ENCODE measurements at regions not wholly inside any gene's neighbourhood (a gene's known extent, or its start where the extent isn't known, plus 50 kb on each side); places are given as distances from the start of the nearest gene placed in this dataset.

DNA sequence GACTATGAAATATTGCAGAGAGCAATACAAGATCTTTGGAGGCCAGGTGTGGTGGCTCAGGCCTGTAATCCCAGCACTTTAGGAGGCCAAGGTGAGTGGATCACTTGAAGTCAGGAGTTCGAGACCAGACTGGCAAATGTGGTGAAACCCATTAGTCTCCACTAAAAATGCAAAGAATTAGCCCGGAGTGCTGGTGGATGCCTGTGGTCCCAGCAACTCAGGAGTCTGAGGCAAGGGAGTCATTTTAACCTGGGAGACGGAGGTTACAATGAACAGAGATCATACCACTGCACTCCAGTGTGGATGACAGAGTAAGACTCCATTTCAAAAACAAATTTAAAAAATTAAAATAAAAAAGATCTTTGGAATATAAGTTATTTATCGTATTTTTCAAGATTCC lies 76.6 kb downstream of the PRKAB2 start:
- in situ Hi-C loops (cut with HindIII; ENCODE audit: low pct_unique_long_range_greater_than_20kb, low sequenced_read_pairs): no loop called here
- H3K9me3 ChIP-seq (ENCODE audit: control insufficient read depth, insufficient read depth, low read depth, low read length): no peaks in the 10 kb centered on the region
- H3K27me3 ChIP-seq (ENCODE audit: control insufficient read depth, insufficient read depth, low read length): peaks cover 6% of the 10 kb centered on the region
- H3K36me3 ChIP-seq (ENCODE audit: control insufficient read depth, insufficient read depth, low read length): no peaks in the 10 kb centered on the region
- no peak overlapping the region for H3K4me3 ChIP-seq (ENCODE audit: low read depth in 2 of 2, low read length in 2 of 2)
- H3K27ac ChIP-seq (ENCODE audit: low read length): no peak overlapping the region
- BruUV-seq (replicated peaks): no TSS peak
- ChIA-PET CTCF (no interaction called here), POLR2A (no interaction called here)
- no peak for DNase-seq (ENCODE audit: low read depth, low spot score)
- no peak for TF ChIP-seq CTCF (IDR thresholded peaks at IDR 0.05)
- TF ChIP-seq, protein P1, sequence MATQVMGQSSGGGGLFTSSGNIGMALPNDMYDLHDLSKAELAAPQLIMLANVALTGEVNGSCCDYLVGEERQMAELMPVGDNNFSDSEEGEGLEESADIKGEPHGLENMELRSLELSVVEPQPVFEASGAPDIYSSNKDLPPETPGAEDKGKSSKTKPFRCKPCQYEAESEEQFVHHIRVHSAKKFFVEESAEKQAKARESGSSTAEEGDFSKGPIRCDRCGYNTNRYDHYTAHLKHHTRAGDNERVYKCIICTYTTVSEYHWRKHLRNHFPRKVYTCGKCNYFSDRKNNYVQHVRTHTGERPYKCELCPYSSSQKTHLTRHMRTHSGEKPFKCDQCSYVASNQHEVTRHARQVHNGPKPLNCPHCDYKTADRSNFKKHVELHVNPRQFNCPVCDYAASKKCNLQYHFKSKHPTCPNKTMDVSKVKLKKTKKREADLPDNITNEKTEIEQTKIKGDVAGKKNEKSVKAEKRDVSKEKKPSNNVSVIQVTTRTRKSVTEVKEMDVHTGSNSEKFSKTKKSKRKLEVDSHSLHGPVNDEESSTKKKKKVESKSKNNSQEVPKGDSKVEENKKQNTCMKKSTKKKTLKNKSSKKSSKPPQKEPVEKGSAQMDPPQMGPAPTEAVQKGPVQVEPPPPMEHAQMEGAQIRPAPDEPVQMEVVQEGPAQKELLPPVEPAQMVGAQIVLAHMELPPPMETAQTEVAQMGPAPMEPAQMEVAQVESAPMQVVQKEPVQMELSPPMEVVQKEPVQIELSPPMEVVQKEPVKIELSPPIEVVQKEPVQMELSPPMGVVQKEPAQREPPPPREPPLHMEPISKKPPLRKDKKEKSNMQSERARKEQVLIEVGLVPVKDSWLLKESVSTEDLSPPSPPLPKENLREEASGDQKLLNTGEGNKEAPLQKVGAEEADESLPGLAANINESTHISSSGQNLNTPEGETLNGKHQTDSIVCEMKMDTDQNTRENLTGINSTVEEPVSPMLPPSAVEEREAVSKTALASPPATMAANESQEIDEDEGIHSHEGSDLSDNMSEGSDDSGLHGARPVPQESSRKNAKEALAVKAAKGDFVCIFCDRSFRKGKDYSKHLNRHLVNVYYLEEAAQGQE (IDR thresholded peaks at IDR 0.05; ENCODE audit: insufficient read depth in 1 of 2, low read depth in 2 of 2, low read length in 1 of 2): no peak
- TF ChIP-seq SIN3A (IDR thresholded peaks at IDR 0.05; ENCODE audit: borderline replicate concordance, insufficient read depth, low read depth, low read length): no peak
- no peak for TF ChIP-seq TCF7L2 (IDR thresholded peaks at IDR 0.05; ENCODE audit: low read depth, low read length)
- TF ChIP-seq POLR2AphosphoS5 (IDR thresholded peaks at IDR 0.05; ENCODE audit: low read depth, low read length): no peak
- no peaks in the 10 kb centered on the region for H3K4me1 ChIP-seq (ENCODE audit: control insufficient read depth, insufficient read depth, low read length)
- no peak for ATAC-seq
- intact Hi-C loops (cut with micrococcal nuclease; ENCODE audit: unreplicated experiment): no loop called here

DNA sequence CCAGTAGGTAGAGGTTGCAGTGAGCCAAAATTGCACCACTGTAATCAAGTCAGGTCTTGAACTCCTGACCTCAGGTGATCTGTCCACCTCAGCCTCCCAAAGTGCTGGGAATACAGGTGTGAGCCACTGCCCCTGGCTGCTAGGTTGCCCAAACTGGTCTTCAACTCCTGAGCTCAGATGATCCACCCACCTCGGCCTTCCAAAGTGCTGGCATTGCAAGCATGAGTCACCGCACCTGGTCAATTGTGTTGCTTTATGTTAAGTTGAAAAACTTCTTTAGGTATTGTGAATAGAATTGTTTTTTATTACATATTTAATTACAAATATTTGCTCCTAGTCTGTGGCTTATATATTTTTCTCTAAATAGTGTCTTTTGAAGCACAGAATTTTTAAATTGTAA lies 80.5 kb downstream of the PRKAB2 start:
- BruUV-seq (replicated peaks): no TSS peak
- Histone ChIP-seq H3K36me3 (ENCODE audit: control insufficient read depth, insufficient read depth, low read length) (no peaks in the 10 kb centered on the region), H3K4me1 (ENCODE audit: control insufficient read depth, insufficient read depth, low read length) (no peaks in the 10 kb centered on the region), H3K27ac (ENCODE audit: low read length) (no peak overlapping the region), H3K4me3 (ENCODE audit: low read depth in 2 of 2, low read length in 2 of 2) (no peak overlapping the region), H3K9me3 (ENCODE audit: control insufficient read depth, insufficient read depth, low read depth, low read length) (no peaks in the 10 kb centered on the region), H3K27me3 (ENCODE audit: control insufficient read depth, insufficient read depth, low read length) (peaks cover 8% of the 10 kb centered on the region)
- DNase-seq (ENCODE audit: low read depth, low spot score) (no peak), ATAC-seq (no peak)
- ChIA-PET CTCF (no interaction called here), POLR2A (no interaction called here)
- TF ChIP-seq, protein P1 (IDR thresholded peaks at IDR 0.05; ENCODE audit: insufficient read depth in 1 of 2, low read depth in 2 of 2, low read length in 1 of 2): no peak
- no peak for TF ChIP-seq POLR2AphosphoS5 (IDR thresholded peaks at IDR 0.05; ENCODE audit: low read depth, low read length)
- no peak for TF ChIP-seq CTCF (IDR thresholded peaks at IDR 0.05)
- no peak for TF ChIP-seq TCF7L2 (IDR thresholded peaks at IDR 0.05; ENCODE audit: low read depth, low read length)
- no peak for TF ChIP-seq SIN3A (IDR thresholded peaks at IDR 0.05; ENCODE audit: borderline replicate concordance, insufficient read depth, low read depth, low read length)
- in situ Hi-C loops (cut with HindIII; ENCODE audit: low pct_unique_long_range_greater_than_20kb, low sequenced_read_pairs): no loop called here
- intact Hi-C loops (cut with micrococcal nuclease; ENCODE audit: unreplicated experiment): no loop called here

All from Panc1 (cell line).